CD4-positive, alpha-beta T cell (primary cell): ENCODE measurements at regions not wholly inside any gene's neighbourhood (a gene's known extent, or its start where the extent isn't known, plus 50 kb on each side); places are given as distances from the start of the nearest gene placed in this dataset.

ENCODE experiments used
- ATAC-seq: fragments of 200-7000 bp; cut with Tn5 transposase; one replicate; pipeline ENCODE4 v1.10.0; 2022; ENCODE audit warnings: mild to moderate bottlenecking; ENCODE audit not compliant: poor library complexity
- CTCF ChIA-PET: fragments of 350-600 bp; sonication (Branson Sonifier 250); formaldehyde crosslinking; loops from one replicate; lab custom pipeline; 2021; ENCODE audit warnings: antibody characterized with exemption, inconsistent platforms; lab: Charles Lee
- POLR2A ChIA-PET: fragments of 350-600 bp; sonication (Branson Sonifier 250); formaldehyde crosslinking; loops from one replicate; lab custom pipeline; 2021; ENCODE audit warnings: antibody characterized with exemption, inconsistent platforms; lab: Charles Lee
- DNase-seq, 14 experiments: peaks; one replicate each; pipeline ENCODE4 v3.0.0-alpha.2; 2013 to 2020; ENCODE audit warnings: mixed read lengths in 2 of 14
- H3K27ac ChIP-seq, 2 donors: one replicate each; pipeline versions ENCODE4 v1.5.1 to v1.7.0; 2013; ENCODE audit warnings: low read length in 2 of 2, low read depth in 1 of 2, mild to moderate bottlenecking in 1 of 2
- H3K27me3 ChIP-seq, 2 experiments: 1 replicate in 1 of 2; 2 replicates in 1 of 2; pipeline versions ENCODE4 v1.6.1 to v1.7.0; 2013; ENCODE audit warnings: low read length in 2 of 2, control low read depth in 1 of 2, mild to moderate bottlenecking in 1 of 2, moderate library complexity in 1 of 2; ENCODE audit not compliant: insufficient read depth in 2 of 2, control insufficient read depth in 1 of 2
- H3K36me3 ChIP-seq: one replicate; pipeline ENCODE4 v1.6.1; 2013; ENCODE audit warnings: low read length, control low read depth; ENCODE audit not compliant: insufficient read depth
- H3K4me1 ChIP-seq: one replicate; pipeline ENCODE4 v1.6.1; 2013; ENCODE audit warnings: low read length, control low read depth; ENCODE audit not compliant: insufficient read depth
- H3K4me3 ChIP-seq: one replicate; pipeline ENCODE4 v1.5.1; 2013; ENCODE audit warnings: mild to moderate bottlenecking, low read length, moderate library complexity
- H3K9me3 ChIP-seq, 2 experiments: 1 replicate in 1 of 2; 2 replicates in 1 of 2; pipeline versions ENCODE4 v1.6.1 to v1.7.0; 2013; ENCODE audit warnings: low read length in 2 of 2, mild to moderate bottlenecking in 2 of 2, control low read depth in 1 of 2, moderate library complexity in 1 of 2; ENCODE audit not compliant: control insufficient read depth in 1 of 2, insufficient read depth in 1 of 2
- H3K27ac Mint-ChIP-seq: one replicate; pipeline ENCODE4 v1.8.0; 2020; ENCODE audit warnings: mixed read lengths
- H3K27me3 Mint-ChIP-seq: one replicate; pipeline ENCODE4 v1.8.0; 2021; ENCODE audit warnings: mixed read lengths
- H3K36me3 Mint-ChIP-seq: one replicate; pipeline ENCODE4 v1.8.0; 2021; ENCODE audit warnings: low read depth, mixed read lengths
- H3K4me1 Mint-ChIP-seq: one replicate; pipeline ENCODE4 v1.8.0; 2021; ENCODE audit warnings: low read depth, mixed read lengths
- H3K4me3 Mint-ChIP-seq: one replicate; pipeline ENCODE4 v1.8.0; 2020; ENCODE audit warnings: mild to moderate bottlenecking, mixed read lengths
- H3K9me3 Mint-ChIP-seq: one replicate; pipeline ENCODE4 v1.8.0; 2020; ENCODE audit warnings: mixed read lengths
- intact Hi-C, 2 experiments: fragments of 100-400 bp; cut with DNase I in 1 of 2; cut with micrococcal nuclease in 1 of 2; formaldehyde crosslinking; loops; one replicate each; pipeline versions ENCODE4 v1.15.1 to v1.9.0; 2023 to 2025; cut with DNase I, micrococcal nuclease
- TF ChIP-seq, protein P1 (sequence below): fragments of 200-600 bp; IDR thresholded peaks from one replicate; pipeline ENCODE4 v1.8.0; 2022; ENCODE audit warnings: antibody characterized with exemption, mild to moderate bottlenecking

DNA sequence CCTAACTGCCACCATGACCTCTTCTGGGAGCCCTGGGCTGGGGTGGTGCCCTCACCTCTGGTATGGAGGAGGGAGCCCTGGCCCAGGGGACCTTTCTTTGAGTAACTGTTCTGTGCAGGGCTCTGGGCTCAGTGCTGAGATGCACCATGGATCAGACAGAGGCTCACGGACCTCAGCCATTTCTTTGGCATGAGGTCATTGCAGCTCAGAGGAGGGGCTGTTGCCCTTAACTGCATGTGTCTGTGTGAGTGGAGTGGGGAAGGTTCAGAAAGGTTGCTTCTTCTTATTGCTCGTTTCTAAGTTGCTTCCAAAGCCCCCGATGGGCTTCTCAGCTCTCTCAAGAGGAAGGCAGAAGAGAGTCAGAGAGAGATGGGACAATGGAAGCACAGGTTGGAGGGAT, 233.9 kb downstream of the RPS24 start:
- CTCF ChIA-PET = no interaction called here
- no peaks in the 10 kb centered on the region for H3K36me3 Mint-ChIP-seq
- TF ChIP-seq, protein P1, sequence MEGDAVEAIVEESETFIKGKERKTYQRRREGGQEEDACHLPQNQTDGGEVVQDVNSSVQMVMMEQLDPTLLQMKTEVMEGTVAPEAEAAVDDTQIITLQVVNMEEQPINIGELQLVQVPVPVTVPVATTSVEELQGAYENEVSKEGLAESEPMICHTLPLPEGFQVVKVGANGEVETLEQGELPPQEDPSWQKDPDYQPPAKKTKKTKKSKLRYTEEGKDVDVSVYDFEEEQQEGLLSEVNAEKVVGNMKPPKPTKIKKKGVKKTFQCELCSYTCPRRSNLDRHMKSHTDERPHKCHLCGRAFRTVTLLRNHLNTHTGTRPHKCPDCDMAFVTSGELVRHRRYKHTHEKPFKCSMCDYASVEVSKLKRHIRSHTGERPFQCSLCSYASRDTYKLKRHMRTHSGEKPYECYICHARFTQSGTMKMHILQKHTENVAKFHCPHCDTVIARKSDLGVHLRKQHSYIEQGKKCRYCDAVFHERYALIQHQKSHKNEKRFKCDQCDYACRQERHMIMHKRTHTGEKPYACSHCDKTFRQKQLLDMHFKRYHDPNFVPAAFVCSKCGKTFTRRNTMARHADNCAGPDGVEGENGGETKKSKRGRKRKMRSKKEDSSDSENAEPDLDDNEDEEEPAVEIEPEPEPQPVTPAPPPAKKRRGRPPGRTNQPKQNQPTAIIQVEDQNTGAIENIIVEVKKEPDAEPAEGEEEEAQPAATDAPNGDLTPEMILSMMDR = no peak
- H3K27me3 Mint-ChIP-seq = no peaks in the 10 kb centered on the region
- no peaks in the 10 kb centered on the region for H3K9me3 Mint-ChIP-seq
- H3K27ac ChIP-seq = no peak overlapping the region
- no peaks in the 10 kb centered on the region for H3K4me1 Mint-ChIP-seq
- no peak overlapping the region for H3K4me3 ChIP-seq
- POLR2A ChIA-PET = no interaction called here
- ATAC-seq (no peak), DNase-seq (no peak)
- no peak overlapping the region for H3K27ac Mint-ChIP-seq
- H3K9me3 ChIP-seq = peaks cover 0 to 6% of the 10 kb centered on the region in 2 experiments
- H3K4me3 Mint-ChIP-seq = no peak overlapping the region
- no peaks in the 10 kb centered on the region for H3K4me1 ChIP-seq
- intact Hi-C loops = no loop called here
- H3K27me3 ChIP-seq = peaks cover 0 to 6% of the 10 kb centered on the region in 2 experiments
- H3K36me3 ChIP-seq = no peaks in the 10 kb centered on the region

- no peak overlapping the region for H3K4me3 ChIP-seq
- POLR2A ChIA-PET = no interaction called here
- H3K9me3 Mint-ChIP-seq = no peaks in the 10 kb centered on the region
- no peaks in the 10 kb centered on the region for H3K36me3 Mint-ChIP-seq
- CTCF ChIA-PET = no interaction called here
- H3K27ac Mint-ChIP-seq = no peak overlapping the region
- DNase-seq (no peak), ATAC-seq (no peak)
- H3K4me3 Mint-ChIP-seq = no peak overlapping the region
- H3K9me3 ChIP-seq = peaks cover 0 to 6% of the 10 kb centered on the region in 2 experiments
- no peak overlapping the region for H3K27ac ChIP-seq
- TF ChIP-seq, protein P1 = no peak
- H3K36me3 ChIP-seq = no peaks in the 10 kb centered on the region
- H3K27me3 Mint-ChIP-seq = peaks cover 3% of the 10 kb centered on the region
- no peaks in the 10 kb centered on the region for H3K4me1 Mint-ChIP-seq
- intact Hi-C loops = no loop called here
- no peaks in the 10 kb centered on the region for H3K4me1 ChIP-seq
- H3K27me3 ChIP-seq = peaks cover 0 to 7% of the 10 kb centered on the region in 2 experiments
Observed at GRCh38 chr10:78269060-78269459, 235.4 kb downstream of the RPS24 start.

DNA sequence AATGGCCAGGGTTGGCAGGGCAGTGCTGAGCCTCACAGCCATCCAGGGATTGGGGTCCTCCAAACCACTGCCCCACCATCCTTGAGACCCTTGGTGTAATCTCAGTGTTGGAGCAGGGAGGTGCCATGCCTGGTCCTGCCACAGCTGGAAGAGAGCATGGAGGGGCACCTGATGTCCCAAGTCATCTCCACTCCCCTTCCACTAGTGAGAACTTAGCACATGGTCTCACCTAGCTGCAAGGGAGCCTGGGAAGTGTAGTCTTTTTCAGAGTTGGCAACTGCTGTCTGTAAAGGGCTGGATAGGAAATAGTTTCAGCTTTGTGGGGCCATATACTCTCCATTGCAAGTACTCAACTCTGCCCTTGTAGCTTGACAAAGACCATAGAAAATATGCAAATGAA, 238.7 kb downstream of the RPS24 start:
- Mint-ChIP-seq H3K27me3 (peaks cover 5% of the 10 kb centered on the region), H3K4me3 (no peak overlapping the region), H3K36me3 (no peaks in the 10 kb centered on the region), H3K9me3 (no peaks in the 10 kb centered on the region), H3K4me1 (no peaks in the 10 kb centered on the region), H3K27ac (no peak overlapping the region)
- ATAC-seq = no peak
- POLR2A ChIA-PET = no interaction called here
- H3K9me3 ChIP-seq = peaks cover 0 to 6% of the 10 kb centered on the region in 2 experiments
- no peak for DNase-seq
- intact Hi-C loops = no loop called here
- H3K27ac ChIP-seq = no peak overlapping the region
- H3K4me3 ChIP-seq = no peak overlapping the region
- no peaks in the 10 kb centered on the region for H3K36me3 ChIP-seq
- TF ChIP-seq, protein P1 = no peak
- CTCF ChIA-PET = no interaction called here
- H3K27me3 ChIP-seq = peaks cover 5 to 12% of the 10 kb centered on the region in 2 experiments
- H3K4me1 ChIP-seq = no peaks in the 10 kb centered on the region
